ENCODE measurements at regions not wholly inside any gene's neighbourhood (a gene's known extent, or its start where the extent isn't known, plus 50 kb on each side); places are given as distances from the start of the nearest gene placed in this dataset.

DNA sequence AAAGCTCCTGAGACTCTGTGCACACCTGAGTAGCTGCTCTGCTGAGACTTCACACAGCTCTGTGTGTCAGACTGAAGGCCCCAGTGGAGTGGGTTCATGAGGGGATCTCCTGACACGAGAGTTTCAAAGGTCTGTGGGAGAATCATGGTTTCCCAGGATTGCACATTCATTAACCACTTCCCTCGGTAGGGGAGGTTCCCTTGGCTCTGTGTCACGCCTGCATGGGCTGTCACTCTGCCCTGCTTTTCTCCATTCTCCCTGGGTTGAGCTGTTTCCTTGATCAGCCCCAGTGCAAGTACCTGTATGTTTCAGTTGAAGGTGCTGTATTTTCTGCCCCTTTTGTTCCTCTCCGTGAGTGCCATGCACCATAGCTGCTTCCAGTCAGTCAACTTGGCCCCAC is 236.9 kb downstream of the EPM2A start:
- H3K4me3 ChIP-seq: no peak overlapping the region
- no peaks in the 10 kb centered on the region for H3K36me3 ChIP-seq
- H3K4me1 ChIP-seq: no peaks in the 10 kb centered on the region
- H3K27me3 ChIP-seq: no peaks in the 10 kb centered on the region
- peaks cover 0 to 3% of the 10 kb centered on the region in 2 donors for H3K9me3 ChIP-seq
- intact Hi-C loops (cut with DNase I; ENCODE audit: low total_unique reads): no loop called here
- H3K27ac ChIP-seq: no peak overlapping the region
- TF ChIP-seq, protein P1, sequence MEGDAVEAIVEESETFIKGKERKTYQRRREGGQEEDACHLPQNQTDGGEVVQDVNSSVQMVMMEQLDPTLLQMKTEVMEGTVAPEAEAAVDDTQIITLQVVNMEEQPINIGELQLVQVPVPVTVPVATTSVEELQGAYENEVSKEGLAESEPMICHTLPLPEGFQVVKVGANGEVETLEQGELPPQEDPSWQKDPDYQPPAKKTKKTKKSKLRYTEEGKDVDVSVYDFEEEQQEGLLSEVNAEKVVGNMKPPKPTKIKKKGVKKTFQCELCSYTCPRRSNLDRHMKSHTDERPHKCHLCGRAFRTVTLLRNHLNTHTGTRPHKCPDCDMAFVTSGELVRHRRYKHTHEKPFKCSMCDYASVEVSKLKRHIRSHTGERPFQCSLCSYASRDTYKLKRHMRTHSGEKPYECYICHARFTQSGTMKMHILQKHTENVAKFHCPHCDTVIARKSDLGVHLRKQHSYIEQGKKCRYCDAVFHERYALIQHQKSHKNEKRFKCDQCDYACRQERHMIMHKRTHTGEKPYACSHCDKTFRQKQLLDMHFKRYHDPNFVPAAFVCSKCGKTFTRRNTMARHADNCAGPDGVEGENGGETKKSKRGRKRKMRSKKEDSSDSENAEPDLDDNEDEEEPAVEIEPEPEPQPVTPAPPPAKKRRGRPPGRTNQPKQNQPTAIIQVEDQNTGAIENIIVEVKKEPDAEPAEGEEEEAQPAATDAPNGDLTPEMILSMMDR (IDR thresholded peaks at IDR 0.05): no peak
- TF ChIP-seq POLR2A (IDR thresholded peaks at IDR 0.05): no peak
- DNase-seq: no peak

- no peak for DNase-seq
- H3K27me3 ChIP-seq: no peaks in the 10 kb centered on the region
- H3K9me3 ChIP-seq: no peaks in the 10 kb centered on the region
- no peak overlapping the region for H3K4me3 ChIP-seq
- intact Hi-C loops (cut with DNase I; ENCODE audit: low total_unique reads): no loop called here
- no peaks in the 10 kb centered on the region for H3K36me3 ChIP-seq
- H3K27ac ChIP-seq: no peak overlapping the region
- no peaks in the 10 kb centered on the region for H3K4me1 ChIP-seq
- TF ChIP-seq POLR2A (IDR thresholded peaks at IDR 0.05): no peak
- TF ChIP-seq, protein P1 (IDR thresholded peaks at IDR 0.05): no peak
Observed at GRCh38 chr6:145502416-145502815, 232.9 kb downstream of the EPM2A start.

GRCh38 chr6:145506136-145506535 is 229.2 kb downstream of the EPM2A start:
- H3K27me3 ChIP-seq: no peaks in the 10 kb centered on the region
- H3K4me3 ChIP-seq: no peak overlapping the region
- H3K4me1 ChIP-seq: no peaks in the 10 kb centered on the region
- DNase-seq: no peak
- H3K27ac ChIP-seq: no peak overlapping the region
- intact Hi-C loops (cut with DNase I; ENCODE audit: low total_unique reads): no loop called here
- peaks cover 0 to 12% of the 10 kb centered on the region in 2 donors for H3K9me3 ChIP-seq
- H3K36me3 ChIP-seq: no peaks in the 10 kb centered on the region
- TF ChIP-seq, protein P1 (IDR thresholded peaks at IDR 0.05): no peak
- no peak for TF ChIP-seq POLR2A (IDR thresholded peaks at IDR 0.05)

DNA sequence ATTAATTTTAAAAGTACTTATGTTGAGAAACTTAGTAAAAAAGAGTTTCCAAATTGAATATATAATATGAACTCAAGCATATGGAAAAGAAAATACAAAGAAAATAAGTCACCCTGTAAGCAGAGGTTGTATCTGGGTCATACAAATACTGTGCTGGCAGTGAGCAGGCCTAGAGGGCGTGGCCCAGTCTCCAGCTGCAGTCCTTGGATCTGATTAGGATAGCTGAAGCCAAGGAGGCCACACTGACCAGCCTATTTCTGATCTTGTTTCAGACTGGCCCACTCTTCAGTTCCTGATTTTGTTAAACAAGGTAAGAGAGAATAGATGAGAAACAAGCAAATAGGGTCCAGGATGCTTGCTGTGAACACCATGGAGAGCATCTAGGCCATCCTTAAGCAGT is 228.8 kb downstream of the EPM2A start:
- H3K4me1 ChIP-seq: no peaks in the 10 kb centered on the region
- TF ChIP-seq, protein P1 (IDR thresholded peaks at IDR 0.05): no peak
- TF ChIP-seq POLR2A (IDR thresholded peaks at IDR 0.05): no peak
- H3K27ac ChIP-seq: no peak overlapping the region
- no peaks in the 10 kb centered on the region for H3K27me3 ChIP-seq
- intact Hi-C loops (cut with DNase I; ENCODE audit: low total_unique reads): no loop called here
- DNase-seq: no peak
- peaks cover 0 to 12% of the 10 kb centered on the region in 2 donors for H3K9me3 ChIP-seq
- no peak overlapping the region for H3K4me3 ChIP-seq
- H3K36me3 ChIP-seq: no peaks in the 10 kb centered on the region

- DNase-seq: no peak
- Histone ChIP-seq H3K27ac (no peak overlapping the region), H3K4me3 (no peak overlapping the region), H3K27me3 (no peaks in the 10 kb centered on the region), H3K36me3 (no peaks in the 10 kb centered on the region), H3K4me1 (no peaks in the 10 kb centered on the region), H3K9me3 (peaks cover 0 to 12% of the 10 kb centered on the region in 2 donors)
- TF ChIP-seq, protein P1 (IDR thresholded peaks at IDR 0.05): no peak
- no peak for TF ChIP-seq POLR2A (IDR thresholded peaks at IDR 0.05)
- intact Hi-C loops (cut with DNase I; ENCODE audit: low total_unique reads): no loop called here
Observed at GRCh38 chr6:145507239-145507638, 228.1 kb downstream of the EPM2A start.
